Occipital lobe (tissue), 1 donor: ENCODE measurements at regions not wholly inside any gene's neighbourhood (a gene's known extent, or its start where the extent isn't known, plus 50 kb on each side); places are given as distances from the start of the nearest gene placed in this dataset.

Experiments
- DNase-seq: peaks from one replicate; lab custom pipeline; 2025; lab: John Stamatoyannopoulos, UW

GRCh38 chr5:4275232-4275631 lies 679.6 kb downstream of the IRX1 start:
- no peak for DNase-seq

- DNase-seq = no peak
Measured at GRCh38 chr5:4294878-4295277, 699.2 kb downstream of the IRX1 start.

- no peak for DNase-seq
Measured at GRCh38 chr5:4295663-4296339, 700.2 kb downstream of the IRX1 start.

- no peak for DNase-seq
Measured at GRCh38 chr5:4306057-4306456, 710.4 kb downstream of the IRX1 start.

- DNase-seq = no peak
Measured at GRCh38 chr5:4309026-4309425, 713.4 kb downstream of the IRX1 start.

- no peak for DNase-seq
Measured at GRCh38 chr5:4313138-4313537, 717.5 kb downstream of the IRX1 start.

GRCh38 chr5:4319478-4320128 lies 724.0 kb downstream of the IRX1 start:
- no peak for DNase-seq

- no peak for DNase-seq
Measured at GRCh38 chr5:4330327-4330726, 734.7 kb downstream of the IRX1 start.

- DNase-seq = no peak
Measured at GRCh38 chr5:4335078-4335477, 739.4 kb downstream of the IRX1 start.

- DNase-seq = no peak
Measured at GRCh38 chr5:4337519-4337918, 741.9 kb downstream of the IRX1 start.

GRCh38 chr5:4339949-4340348 lies 744.3 kb downstream of the IRX1 start:
- no peak for DNase-seq

GRCh38 chr5:4345850-4346249 lies 750.2 kb downstream of the IRX1 start:
- DNase-seq = no peak

- no peak for DNase-seq
Measured at GRCh38 chr5:4348423-4348822, 752.8 kb downstream of the IRX1 start.

GRCh38 chr5:4348919-4349318 lies 753.3 kb downstream of the IRX1 start:
- DNase-seq = no peak

- no peak for DNase-seq
Measured at GRCh38 chr5:4356201-4356600, 760.6 kb downstream of the IRX1 start.

- DNase-seq = no peak
Measured at GRCh38 chr5:4359847-4360246, 764.2 kb downstream of the IRX1 start.

GRCh38 chr5:4361753-4362152 lies 766.1 kb downstream of the IRX1 start:
- DNase-seq = no peak

GRCh38 chr5:4362411-4362810 lies 766.8 kb downstream of the IRX1 start:
- DNase-seq = no peak

GRCh38 chr5:4363045-4363444 lies 767.4 kb downstream of the IRX1 start:
- no peak for DNase-seq

- no peak for DNase-seq
Measured at GRCh38 chr5:4366628-4367027, 771.0 kb downstream of the IRX1 start.

GRCh38 chr5:4370218-4370617 lies 769.9 kb upstream of the ADAMTS16 start:
- no peak for DNase-seq

GRCh38 chr5:4372481-4372880 lies 767.6 kb upstream of the ADAMTS16 start:
- DNase-seq = no peak

- no peak for DNase-seq
Measured at GRCh38 chr5:4373051-4373820, 766.9 kb upstream of the ADAMTS16 start.
